ENCODE measurements at regions not wholly inside any gene's neighbourhood (a gene's known extent, or its start where the extent isn't known, plus 50 kb on each side); places are given as distances from the start of the nearest gene placed in this dataset.

- no peak for TF ChIP-seq POLR2A (IDR thresholded peaks at IDR 0.05)
- no peak for TF ChIP-seq CTCF (IDR thresholded peaks at IDR 0.05)
Observed at GRCh38 chr10:21184216-21184615, 287.1 kb upstream of the NEBL start.
